ENCODE measurements at regions not wholly inside any gene's neighbourhood (a gene's known extent, or its start where the extent isn't known, plus 50 kb on each side); places are given as distances from the start of the nearest gene placed in this dataset.

- TF ChIP-seq ZFX (IDR thresholded peaks at IDR 0.05; ENCODE audit: borderline replicate concordance), result no peak
- TF ChIP-seq, protein P1, sequence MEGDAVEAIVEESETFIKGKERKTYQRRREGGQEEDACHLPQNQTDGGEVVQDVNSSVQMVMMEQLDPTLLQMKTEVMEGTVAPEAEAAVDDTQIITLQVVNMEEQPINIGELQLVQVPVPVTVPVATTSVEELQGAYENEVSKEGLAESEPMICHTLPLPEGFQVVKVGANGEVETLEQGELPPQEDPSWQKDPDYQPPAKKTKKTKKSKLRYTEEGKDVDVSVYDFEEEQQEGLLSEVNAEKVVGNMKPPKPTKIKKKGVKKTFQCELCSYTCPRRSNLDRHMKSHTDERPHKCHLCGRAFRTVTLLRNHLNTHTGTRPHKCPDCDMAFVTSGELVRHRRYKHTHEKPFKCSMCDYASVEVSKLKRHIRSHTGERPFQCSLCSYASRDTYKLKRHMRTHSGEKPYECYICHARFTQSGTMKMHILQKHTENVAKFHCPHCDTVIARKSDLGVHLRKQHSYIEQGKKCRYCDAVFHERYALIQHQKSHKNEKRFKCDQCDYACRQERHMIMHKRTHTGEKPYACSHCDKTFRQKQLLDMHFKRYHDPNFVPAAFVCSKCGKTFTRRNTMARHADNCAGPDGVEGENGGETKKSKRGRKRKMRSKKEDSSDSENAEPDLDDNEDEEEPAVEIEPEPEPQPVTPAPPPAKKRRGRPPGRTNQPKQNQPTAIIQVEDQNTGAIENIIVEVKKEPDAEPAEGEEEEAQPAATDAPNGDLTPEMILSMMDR (IDR thresholded peaks at IDR 0.05), result no peak
- H3K27ac ChIP-seq, result no peak overlapping the region
These were observed 139.3 kb downstream of the ELAPOR2 start for GRCh38 chr7:86920154-86920553.

- TF ChIP-seq, protein P1 (IDR thresholded peaks at IDR 0.05), result no peak
- no peak for TF ChIP-seq ZFX (IDR thresholded peaks at IDR 0.05; ENCODE audit: borderline replicate concordance)
- H3K27ac ChIP-seq, result no peak overlapping the region
These were observed 141.2 kb downstream of the ELAPOR2 start for GRCh38 chr7:86918245-86918644.

DNA sequence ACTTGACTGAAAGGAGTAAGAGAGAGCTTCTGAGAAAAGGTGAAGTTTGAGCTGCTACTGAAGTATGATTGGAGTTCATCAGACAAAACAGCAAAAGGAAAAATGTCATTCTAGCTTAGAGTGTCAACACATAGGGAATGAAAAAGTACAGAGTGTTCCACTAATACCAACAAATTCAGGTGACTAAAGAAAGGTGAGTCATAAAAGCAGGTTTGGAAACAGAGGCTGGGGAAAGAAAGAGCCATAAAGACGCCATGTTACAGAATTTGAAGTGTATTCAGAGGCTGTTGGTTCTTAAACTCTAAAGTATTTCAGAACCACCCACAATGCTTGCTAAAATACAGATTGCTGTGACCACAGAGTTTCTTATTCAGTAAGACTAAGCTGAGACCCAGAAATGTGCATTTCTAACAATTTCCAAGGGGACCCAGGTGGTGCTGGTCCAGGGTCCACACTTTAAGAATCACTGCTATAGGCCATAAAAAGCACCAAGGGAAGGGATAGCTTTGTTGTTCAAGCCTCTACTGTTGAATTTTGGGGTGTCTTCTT, 143.1 kb downstream of the ELAPOR2 start:
- H3K27ac ChIP-seq, result peak overlapping the region; percentile 70
- TF ChIP-seq ZFX (IDR thresholded peaks at IDR 0.05; ENCODE audit: borderline replicate concordance), result no peak
- TF ChIP-seq, protein P1 (IDR thresholded peaks at IDR 0.05), result no peak

DNA sequence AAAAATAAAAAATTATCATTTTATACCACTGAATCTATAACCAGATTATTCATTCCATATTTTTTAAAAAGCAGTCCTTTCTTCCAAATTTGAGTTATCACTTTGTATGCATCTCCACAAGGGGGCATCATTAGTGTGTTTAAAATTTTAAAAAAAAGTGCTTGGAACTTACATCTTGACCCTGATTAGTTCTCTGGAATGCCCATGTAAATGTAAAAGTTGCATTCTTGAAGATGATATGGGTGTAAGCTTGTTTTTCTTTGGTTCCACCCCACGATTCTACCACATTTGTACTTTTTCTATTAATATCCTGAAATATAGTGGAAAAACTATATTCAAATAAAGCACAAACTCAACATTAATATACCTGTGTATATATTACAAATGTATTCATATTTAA, 144.9 kb downstream of the ELAPOR2 start:
- no peak for TF ChIP-seq ZFX (IDR thresholded peaks at IDR 0.05; ENCODE audit: borderline replicate concordance)
- TF ChIP-seq, protein P1 (IDR thresholded peaks at IDR 0.05), result peak; percentile 82
- no peak overlapping the region for H3K27ac ChIP-seq
